ENCODE measurements at regions not wholly inside any gene's neighbourhood (a gene's known extent, or its start where the extent isn't known, plus 50 kb on each side); places are given as distances from the start of the nearest gene placed in this dataset.

GRCh38 chr21:43280949-43281633, 112.3 kb downstream of the CRYAA start:
- Mint-ChIP-seq H3K4me3 (no peak overlapping the region), H3K4me1 (peaks cover 7% of the 10 kb centered on the region)
- no peak for TF ChIP-seq CTCF (IDR thresholded peaks at IDR 0.05; ENCODE audit: unreplicated experiment in 3 of 3)

GRCh38 chr21:43279578-43279894, 110.7 kb downstream of the CRYAA start:
- peaks cover 13% of the 10 kb centered on the region for H3K4me1 Mint-ChIP-seq
- no peak overlapping the region for H3K27ac Mint-ChIP-seq
- H3K27me3 Mint-ChIP-seq (ENCODE audit: low read depth): peaks cover 18% of the 10 kb centered on the region
- H3K36me3 Mint-ChIP-seq (ENCODE audit: low read depth): no peaks in the 10 kb centered on the region
- peaks cover 2% of the 10 kb centered on the region for H3K9me3 Mint-ChIP-seq
- TF ChIP-seq CTCF (IDR thresholded peaks at IDR 0.05; ENCODE audit: unreplicated experiment in 3 of 3): no peak
- no peak overlapping the region for H3K4me3 Mint-ChIP-seq

More at GRCh38 chr21:43280949-43281633, 112.3 kb downstream of the CRYAA start:
- no peak overlapping the region for H3K27ac Mint-ChIP-seq
- H3K9me3 Mint-ChIP-seq: no peaks in the 10 kb centered on the region
- H3K27me3 Mint-ChIP-seq (ENCODE audit: low read depth): peaks cover 12% of the 10 kb centered on the region
- H3K36me3 Mint-ChIP-seq (ENCODE audit: low read depth): no peaks in the 10 kb centered on the region

- H3K4me3 Mint-ChIP-seq: no peak overlapping the region
- H3K36me3 Mint-ChIP-seq (ENCODE audit: low read depth): no peaks in the 10 kb centered on the region
- no peak overlapping the region for H3K27ac Mint-ChIP-seq
- H3K27me3 Mint-ChIP-seq (ENCODE audit: low read depth): peaks cover 21% of the 10 kb centered on the region
- peaks cover 2% of the 10 kb centered on the region for H3K9me3 Mint-ChIP-seq
- H3K4me1 Mint-ChIP-seq: peaks cover 13% of the 10 kb centered on the region
- no peak for TF ChIP-seq CTCF (IDR thresholded peaks at IDR 0.05; ENCODE audit: unreplicated experiment in 3 of 3)
Observed at GRCh38 chr21:43278766-43279577, 110.2 kb downstream of the CRYAA start.

DNA sequence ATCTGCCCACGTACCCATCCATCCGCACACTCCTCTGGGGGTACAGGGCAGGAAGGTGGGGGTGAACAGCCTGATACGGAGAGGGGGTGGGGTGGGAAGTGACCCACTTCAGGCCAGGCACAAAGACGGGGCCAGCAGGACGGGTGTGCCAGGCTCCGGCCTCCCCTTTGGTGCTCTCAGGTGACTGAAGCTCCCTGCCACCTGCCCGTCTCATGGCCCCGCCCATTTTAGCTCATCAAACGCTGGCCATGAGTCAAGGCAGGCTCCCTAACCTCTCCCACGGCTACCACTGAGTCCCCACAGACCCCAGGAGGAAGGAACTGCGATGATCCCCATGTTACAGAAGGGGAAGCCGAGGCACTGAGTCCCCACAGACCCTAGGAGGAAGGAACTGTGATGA, 109.6 kb downstream of the CRYAA start:
- Mint-ChIP-seq H3K27me3 (ENCODE audit: low read depth) (peaks cover 22% of the 10 kb centered on the region), H3K4me1 (peaks cover 13% of the 10 kb centered on the region), H3K36me3 (ENCODE audit: low read depth) (no peaks in the 10 kb centered on the region), H3K27ac (peak overlapping the region in 1 of 3 experiments; percentile 14), H3K4me3 (no peak overlapping the region), H3K9me3 (peaks cover 2% of the 10 kb centered on the region)
- TF ChIP-seq CTCF (IDR thresholded peaks at IDR 0.05; ENCODE audit: unreplicated experiment in 3 of 3): no peak

GRCh38 chr21:43277481-43278351, 108.9 kb downstream of the CRYAA start:
- Mint-ChIP-seq H3K4me3 (no peak overlapping the region), H3K36me3 (ENCODE audit: low read depth) (no peaks in the 10 kb centered on the region), H3K27me3 (ENCODE audit: low read depth) (peaks cover 22% of the 10 kb centered on the region), H3K9me3 (peaks cover 2% of the 10 kb centered on the region), H3K27ac (peak overlapping the region in 1 of 3 experiments; percentile 14), H3K4me1 (peaks cover 13% of the 10 kb centered on the region)
- no peak for TF ChIP-seq CTCF (IDR thresholded peaks at IDR 0.05; ENCODE audit: unreplicated experiment in 3 of 3)
